ENCODE measurements at regions not wholly inside any gene's neighbourhood (a gene's known extent, or its start where the extent isn't known, plus 50 kb on each side); places are given as distances from the start of the nearest gene placed in this dataset.
"Not testable (repeated sequence)": the region's sequence is repeated elsewhere in the genome, so short reads cannot be mapped to it uniquely, and the experiment has no call there.

GRCh38 chr12:80018119-80018518 is 81.2 kb upstream of the OTOGL start:
- peaks cover 0 to 38% (median 16%) of the 10 kb centered on the region in 4 donors for H3K4me1 ChIP-seq
- peak overlapping the region; percentile 68 to 74 for H3K27ac ChIP-seq
- no peaks in the 10 kb centered on the region for H3K36me3 ChIP-seq
- intact Hi-C loops (cut with DNase I; ENCODE audit: low total_unique reads): no loop called here
- no peak for DNase-seq
- no peak overlapping the region for H3K4me3 ChIP-seq
- peaks cover 0 to 8% (median 0%) of the 10 kb centered on the region in 3 donors for H3K9me3 ChIP-seq
- TF ChIP-seq CTCF (IDR thresholded peaks at IDR 0.05): no peak
- no peaks in the 10 kb centered on the region for H3K27me3 ChIP-seq

GRCh38 chr12:80017261-80017870 is 82.0 kb upstream of the OTOGL start:
- no peaks in the 10 kb centered on the region for H3K36me3 ChIP-seq
- intact Hi-C loops (cut with DNase I; ENCODE audit: low total_unique reads): no loop called here
- peaks cover 0 to 38% (median 16%) of the 10 kb centered on the region in 4 donors for H3K4me1 ChIP-seq
- H3K27me3 ChIP-seq: no peaks in the 10 kb centered on the region
- TF ChIP-seq CTCF (IDR thresholded peaks at IDR 0.05): no peak
- peaks cover 0 to 14% (median 0%) of the 10 kb centered on the region in 3 donors for H3K9me3 ChIP-seq
- H3K4me3 ChIP-seq: peak overlapping the region in 1 of 2 donors; percentile 4
- DNase-seq: no peak
- peak overlapping the region; percentile 68 to 74 for H3K27ac ChIP-seq

GRCh38 chr12:80016684-80017083 is 81.8 kb upstream of the PPP1R12A start:
- Histone ChIP-seq H3K36me3 (no peaks in the 10 kb centered on the region), H3K9me3 (peaks cover 0 to 14% (median 0%) of the 10 kb centered on the region in 3 donors), H3K4me3 (peak overlapping the region in 1 of 2 donors; percentile 4), H3K27me3 (no peaks in the 10 kb centered on the region), H3K27ac (peak overlapping the region; percentile 68 to 74), H3K4me1 (peaks cover 0 to 38% (median 16%) of the 10 kb centered on the region in 4 donors)
- DNase-seq: no peak
- intact Hi-C loops (cut with DNase I; ENCODE audit: low total_unique reads): no loop called here
- TF ChIP-seq CTCF (IDR thresholded peaks at IDR 0.05): no peak

GRCh38 chr12:80015660-80016059 is 80.8 kb upstream of the PPP1R12A start:
- TF ChIP-seq CTCF (IDR thresholded peaks at IDR 0.05): no peak
- no peaks in the 10 kb centered on the region for H3K36me3 ChIP-seq
- no peak for DNase-seq
- no peaks in the 10 kb centered on the region for H3K27me3 ChIP-seq
- H3K27ac ChIP-seq: peak overlapping the region; percentile 68 to 74
- peaks cover 0 to 14% (median 0%) of the 10 kb centered on the region in 3 donors for H3K9me3 ChIP-seq
- no peak overlapping the region for H3K4me3 ChIP-seq
- H3K4me1 ChIP-seq: peaks cover 0 to 38% (median 16%) of the 10 kb centered on the region in 4 donors
- intact Hi-C loops (cut with DNase I; ENCODE audit: low total_unique reads): no loop called here

- H3K27ac ChIP-seq; intact Hi-C loops (cut with DNase I; ENCODE audit: low total_unique reads); H3K36me3 ChIP-seq; DNase-seq; H3K27me3 ChIP-seq; H3K4me3 ChIP-seq; H3K4me1 ChIP-seq; H3K9me3 ChIP-seq: not testable (repeated sequence)
Measured at GRCh38 chr12:80003744-80004143, 68.8 kb upstream of the PPP1R12A start.

- DNase-seq: no peak
- no peaks in the 10 kb centered on the region for H3K27me3 ChIP-seq
- H3K36me3 ChIP-seq: no peaks in the 10 kb centered on the region
- no peak for TF ChIP-seq CTCF (IDR thresholded peaks at IDR 0.05)
- H3K9me3 ChIP-seq: no peaks in the 10 kb centered on the region
- intact Hi-C loops (cut with DNase I; ENCODE audit: low total_unique reads): no loop called here
- H3K4me3 ChIP-seq: no peak overlapping the region
- no peak overlapping the region for H3K27ac ChIP-seq
- H3K4me1 ChIP-seq: peaks cover 0 to 28% (median 5%) of the 10 kb centered on the region in 4 donors
Measured at GRCh38 chr12:80001562-80001961, 66.7 kb upstream of the PPP1R12A start.
